ACC112 (cell line): ENCODE measurements at regions not wholly inside any gene's neighbourhood (a gene's known extent, or its start where the extent isn't known, plus 50 kb on each side); places are given as distances from the start of the nearest gene placed in this dataset.

Experiments
- H2AFZ ChIP-seq: fragments of 200-600 bp; sonication (generic); one replicate; pipeline ENCODE4 v1.6.0; 2017; ENCODE audit warnings: antibody characterized with exemption, low read length; ENCODE audit not compliant: unreplicated experiment
- H3K27ac ChIP-seq: fragments of 200-600 bp; sonication (generic); 2 replicates; pipeline ENCODE4 v1.5.1; 2014; ENCODE audit warnings: low read depth, mild to moderate bottlenecking, antibody characterized with exemption, low read length, moderate library complexity
- H3K27me3 ChIP-seq: fragments of 200-600 bp; sonication (generic); 2 replicates; pipeline ENCODE4 v1.6.1; 2014; ENCODE audit warnings: mild to moderate bottlenecking, antibody characterized with exemption, low read length, moderate library complexity, mixed read lengths; ENCODE audit not compliant: insufficient read depth
- H3K36me3 ChIP-seq: fragments of 200-600 bp; sonication (generic); 2 replicates; pipeline ENCODE4 v1.6.1; 2016; ENCODE audit warnings: mild to moderate bottlenecking, antibody characterized with exemption, low read length, moderate library complexity, mixed read lengths; ENCODE audit not compliant: insufficient read depth
- H3K4me1 ChIP-seq: fragments of 200-600 bp; sonication (generic); one replicate; pipeline ENCODE4 v1.6.1; 2016; ENCODE audit warnings: low read length, mixed read lengths; ENCODE audit not compliant: insufficient read depth, unreplicated experiment, control insufficient read depth
- H3K4me3 ChIP-seq: fragments of 200-600 bp; sonication (generic); 2 replicates; pipeline ENCODE4 v1.5.1; 2014; ENCODE audit warnings: mild to moderate bottlenecking, low read depth, low read length
- H3K79me2 ChIP-seq: fragments of 200-600 bp; sonication (generic); one replicate; pipeline ENCODE4 v1.6.0; 2016; ENCODE audit warnings: low read length; ENCODE audit not compliant: control insufficient read depth, unreplicated experiment, insufficient read depth

DNA sequence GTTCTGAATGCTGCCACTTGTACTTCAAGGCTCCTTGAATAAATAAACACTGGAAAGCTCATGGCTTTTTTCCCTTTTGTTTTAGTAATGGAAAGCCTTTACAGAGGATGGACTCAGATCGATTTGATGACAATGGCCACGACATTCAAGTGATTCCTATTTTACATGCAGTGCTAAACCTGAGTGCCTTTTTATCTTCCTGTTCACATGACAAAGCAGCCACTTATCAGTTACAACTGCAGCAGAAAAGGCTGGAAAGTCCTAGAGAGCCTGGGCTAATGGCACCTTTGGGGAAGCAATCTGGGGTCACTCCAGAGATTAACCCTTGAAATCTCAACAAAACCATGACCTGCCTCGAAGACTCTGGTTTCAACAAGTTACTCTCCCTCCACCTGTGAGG lies 249.0 kb upstream of the AUTS2 start:
- H3K27ac ChIP-seq, result no peak overlapping the region
- no peaks in the 10 kb centered on the region for H3K36me3 ChIP-seq
- H3K4me3 ChIP-seq, result no peak overlapping the region
- H3K27me3 ChIP-seq, result no peaks in the 10 kb centered on the region
- no peaks in the 10 kb centered on the region for H3K79me2 ChIP-seq
- H3K4me1 ChIP-seq, result no peaks in the 10 kb centered on the region
- H2AFZ ChIP-seq, result no peak overlapping the region

GRCh38 chr7:69358163-69358821 lies 240.0 kb upstream of the AUTS2 start:
- H3K27ac ChIP-seq, result no peak overlapping the region
- no peaks in the 10 kb centered on the region for H3K79me2 ChIP-seq

GRCh38 chr7:69359003-69359700 lies 239.1 kb upstream of the AUTS2 start:
- Histone ChIP-seq H3K4me1 (no peaks in the 10 kb centered on the region), H3K4me3 (no peak overlapping the region), H3K27ac (no peak overlapping the region), H2AFZ (no peak overlapping the region), H3K27me3 (no peaks in the 10 kb centered on the region), H3K36me3 (no peaks in the 10 kb centered on the region), H3K79me2 (no peaks in the 10 kb centered on the region)

More at GRCh38 chr7:69358163-69358821, 240.0 kb upstream of the AUTS2 start:
- Histone ChIP-seq H2AFZ (no peak overlapping the region), H3K36me3 (no peaks in the 10 kb centered on the region), H3K27me3 (no peaks in the 10 kb centered on the region), H3K4me1 (no peaks in the 10 kb centered on the region), H3K4me3 (no peak overlapping the region)

- H2AFZ ChIP-seq, result no peak overlapping the region
- no peaks in the 10 kb centered on the region for H3K79me2 ChIP-seq
- H3K4me3 ChIP-seq, result no peak overlapping the region
Measured at GRCh38 chr7:69360913-69361312, 237.4 kb upstream of the AUTS2 start.

GRCh38 chr7:69363136-69363535 lies 235.1 kb upstream of the AUTS2 start:
- H3K27me3 ChIP-seq, result no peaks in the 10 kb centered on the region
- no peaks in the 10 kb centered on the region for H3K36me3 ChIP-seq
- H3K4me1 ChIP-seq, result no peaks in the 10 kb centered on the region
- H2AFZ ChIP-seq, result no peak overlapping the region
- H3K79me2 ChIP-seq, result no peaks in the 10 kb centered on the region
- no peak overlapping the region for H3K4me3 ChIP-seq
- no peak overlapping the region for H3K27ac ChIP-seq

More at GRCh38 chr7:69360913-69361312, 237.4 kb upstream of the AUTS2 start:
- no peaks in the 10 kb centered on the region for H3K27me3 ChIP-seq
- H3K4me1 ChIP-seq, result no peaks in the 10 kb centered on the region
- no peak overlapping the region for H3K27ac ChIP-seq
- H3K36me3 ChIP-seq, result no peaks in the 10 kb centered on the region

DNA sequence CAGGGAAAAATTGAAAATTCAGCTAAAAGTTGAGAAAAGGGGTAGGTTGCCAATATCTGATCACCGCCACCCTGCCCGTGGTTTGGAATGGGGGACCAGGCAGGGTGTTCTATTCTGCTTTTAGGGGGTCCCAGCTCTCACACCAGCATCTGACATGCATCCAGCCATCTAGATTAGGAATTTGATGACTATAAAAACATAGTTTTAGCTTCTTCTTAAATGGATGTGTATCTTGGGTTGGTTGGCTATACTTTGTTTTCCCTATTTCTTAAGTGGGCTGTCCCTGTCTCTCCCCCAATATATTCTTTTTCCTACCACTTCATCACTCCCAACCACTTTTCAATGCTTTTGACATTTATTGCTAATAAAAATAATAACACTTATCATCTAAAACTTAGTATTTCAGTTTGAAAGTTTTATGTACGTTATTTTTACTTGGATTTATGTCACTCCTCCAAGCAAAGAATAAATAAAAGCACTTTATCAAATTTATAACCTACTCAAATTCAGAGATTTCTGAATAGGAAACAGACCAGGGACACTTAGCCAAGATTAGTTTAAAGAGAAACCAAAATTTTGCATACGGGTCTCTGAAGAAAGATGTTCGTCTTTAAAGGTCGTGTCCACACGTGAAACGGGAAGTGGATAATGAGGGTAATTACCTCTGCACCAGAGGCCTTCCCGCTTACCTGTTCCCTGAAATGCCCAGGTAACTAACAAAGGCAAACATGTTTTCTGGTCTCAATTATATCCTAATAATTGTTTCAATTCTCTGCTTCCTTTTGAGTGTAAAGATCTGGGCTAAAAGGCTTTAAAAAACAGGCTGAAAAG lies 233.2 kb upstream of the AUTS2 start:
- H3K4me1 ChIP-seq, result no peaks in the 10 kb centered on the region
- no peaks in the 10 kb centered on the region for H3K27me3 ChIP-seq
- H3K79me2 ChIP-seq, result no peaks in the 10 kb centered on the region
- no peak overlapping the region for H2AFZ ChIP-seq
- H3K27ac ChIP-seq, result no peak overlapping the region
- H3K4me3 ChIP-seq, result no peak overlapping the region
- H3K36me3 ChIP-seq, result no peaks in the 10 kb centered on the region

DNA sequence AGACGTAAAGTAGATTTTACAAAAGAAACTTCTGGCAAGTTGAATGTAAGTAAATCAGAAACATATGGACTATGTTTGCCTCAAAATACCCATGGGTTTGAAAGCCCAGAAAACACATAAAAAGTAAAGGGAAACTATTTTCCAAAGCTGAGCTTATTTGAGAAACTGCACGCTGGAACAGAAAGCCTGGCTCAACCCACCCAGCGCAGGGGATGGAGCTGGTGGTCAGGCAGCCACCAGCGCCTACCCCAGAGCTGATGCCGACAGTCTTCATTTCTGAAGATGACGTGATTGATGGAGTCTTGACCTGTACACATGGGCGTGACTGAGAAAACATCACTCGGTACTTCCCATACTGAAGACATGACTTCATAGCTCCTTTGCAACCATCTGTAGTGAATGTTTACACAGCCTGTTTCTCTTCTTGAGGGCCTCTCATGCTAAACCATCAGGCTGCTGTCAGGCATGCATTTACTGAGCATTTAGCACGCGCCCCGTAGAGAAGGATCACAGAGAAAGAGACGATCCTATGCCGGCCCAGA lies 232.6 kb upstream of the AUTS2 start:
- H3K27me3 ChIP-seq, result no peaks in the 10 kb centered on the region
- no peak overlapping the region for H3K27ac ChIP-seq
- no peaks in the 10 kb centered on the region for H3K36me3 ChIP-seq
- H2AFZ ChIP-seq, result no peak overlapping the region
- H3K4me3 ChIP-seq, result no peak overlapping the region
- H3K4me1 ChIP-seq, result no peaks in the 10 kb centered on the region
- H3K79me2 ChIP-seq, result no peaks in the 10 kb centered on the region

GRCh38 chr7:69367780-69368179 lies 230.5 kb upstream of the AUTS2 start:
- H3K4me3 ChIP-seq, result no peak overlapping the region
- H3K4me1 ChIP-seq, result no peaks in the 10 kb centered on the region
- no peaks in the 10 kb centered on the region for H3K79me2 ChIP-seq

DNA sequence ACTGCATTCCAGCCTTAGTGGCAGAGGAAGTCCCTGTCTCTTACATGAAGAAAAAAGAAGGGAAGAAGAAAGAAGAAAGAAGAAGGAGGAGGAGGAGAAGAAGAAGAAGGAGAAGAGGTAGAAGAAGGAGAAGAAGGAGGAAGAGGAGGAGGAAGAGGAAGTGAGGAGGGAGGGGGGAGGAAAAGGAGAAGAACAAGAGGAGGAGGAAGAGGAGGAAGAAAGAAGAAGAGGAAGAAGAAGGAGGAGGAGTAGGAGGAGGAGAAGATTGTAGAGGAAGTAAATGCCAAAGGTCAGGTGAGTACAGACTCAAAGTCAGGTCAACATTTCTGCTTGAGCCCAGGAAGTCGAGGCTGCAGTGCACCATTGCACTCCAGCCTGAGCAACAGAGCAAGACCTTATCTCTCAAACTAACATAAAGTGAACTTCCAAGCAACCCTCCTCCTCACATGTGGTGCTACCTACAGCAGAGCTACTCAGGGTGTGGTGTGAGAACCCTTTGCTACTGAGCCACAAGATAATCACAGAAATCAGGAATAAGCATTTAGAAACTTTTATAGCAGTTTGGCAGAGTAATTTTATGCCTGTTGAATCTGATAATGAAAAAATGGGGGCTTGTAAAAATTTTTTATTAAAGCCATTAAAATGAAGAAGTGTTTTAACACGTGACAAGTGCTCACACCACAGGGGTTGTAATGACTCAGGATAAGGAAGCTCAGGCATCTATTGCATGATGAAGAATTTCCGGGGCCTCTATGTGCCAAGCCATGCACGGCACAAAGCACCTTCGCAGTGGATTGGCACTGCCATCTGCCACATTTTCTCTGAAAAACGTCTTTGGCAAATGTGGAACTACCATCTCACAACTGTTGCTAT lies 224.9 kb upstream of the AUTS2 start:
- no peaks in the 10 kb centered on the region for H3K36me3 ChIP-seq
- H3K4me1 ChIP-seq, result no peaks in the 10 kb centered on the region
- no peak overlapping the region for H2AFZ ChIP-seq
- H3K79me2 ChIP-seq, result no peaks in the 10 kb centered on the region
- no peak overlapping the region for H3K4me3 ChIP-seq
- H3K27me3 ChIP-seq, result no peaks in the 10 kb centered on the region
- no peak overlapping the region for H3K27ac ChIP-seq

More at GRCh38 chr7:69367780-69368179, 230.5 kb upstream of the AUTS2 start:
- Histone ChIP-seq H3K27ac (no peak overlapping the region), H3K27me3 (no peaks in the 10 kb centered on the region), H3K36me3 (no peaks in the 10 kb centered on the region), H2AFZ (no peak overlapping the region)

GRCh38 chr7:69374044-69374425 lies 224.2 kb upstream of the AUTS2 start:
- no peaks in the 10 kb centered on the region for H3K36me3 ChIP-seq
- H3K27ac ChIP-seq, result no peak overlapping the region
- no peak overlapping the region for H2AFZ ChIP-seq
- H3K4me3 ChIP-seq, result no peak overlapping the region
- no peaks in the 10 kb centered on the region for H3K79me2 ChIP-seq
- H3K4me1 ChIP-seq, result no peaks in the 10 kb centered on the region
- no peaks in the 10 kb centered on the region for H3K27me3 ChIP-seq
